ENCODE measurements at regions not wholly inside any gene's neighbourhood (a gene's known extent, or its start where the extent isn't known, plus 50 kb on each side); places are given as distances from the start of the nearest gene placed in this dataset.

DNA sequence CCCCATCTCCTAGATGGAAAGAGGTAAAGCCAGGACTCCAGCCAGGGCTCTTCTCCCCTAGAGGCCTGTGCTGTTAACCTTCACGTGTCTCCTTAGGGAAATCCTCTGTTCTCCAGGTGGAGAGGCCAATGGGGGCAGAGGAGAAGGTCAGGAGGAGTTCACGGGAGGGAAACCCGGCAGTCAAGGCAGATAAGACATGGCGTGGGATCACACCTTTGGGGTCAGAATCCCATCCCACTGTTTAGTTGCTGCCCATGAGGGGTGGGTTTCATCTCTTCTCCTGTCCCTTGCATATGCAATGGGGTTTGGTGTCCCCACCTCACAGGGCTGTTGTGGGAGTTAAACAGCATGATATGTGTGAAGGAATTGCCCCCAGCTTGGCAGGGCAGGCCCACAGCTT is 469.7 kb downstream of the TBC1D22A start:
- TF ChIP-seq YY1 (IDR thresholded peaks at IDR 0.05; ENCODE audit: insufficient read depth, insufficient replicate concordance, low read depth, low read length) = no peak
- no peak for TF ChIP-seq CBFB (CRISPR knock-in tag; IDR thresholded peaks at IDR 0.05)
- no peak for TF ChIP-seq UBTF (CRISPR knock-in tag; IDR thresholded peaks at IDR 0.05)
- TF ChIP-seq POLR2AphosphoS5 (IDR thresholded peaks at IDR 0.05; ENCODE audit: low read depth, low read length) = no peak
- no peak for TF ChIP-seq ZNF629 (CRISPR knock-in tag; conservative IDR thresholded peaks at IDR 0.05)

Measured in HepG2 (cell line).